ENCODE measurements at regions not wholly inside any gene's neighbourhood (a gene's known extent, or its start where the extent isn't known, plus 50 kb on each side); places are given as distances from the start of the nearest gene placed in this dataset.

DNA sequence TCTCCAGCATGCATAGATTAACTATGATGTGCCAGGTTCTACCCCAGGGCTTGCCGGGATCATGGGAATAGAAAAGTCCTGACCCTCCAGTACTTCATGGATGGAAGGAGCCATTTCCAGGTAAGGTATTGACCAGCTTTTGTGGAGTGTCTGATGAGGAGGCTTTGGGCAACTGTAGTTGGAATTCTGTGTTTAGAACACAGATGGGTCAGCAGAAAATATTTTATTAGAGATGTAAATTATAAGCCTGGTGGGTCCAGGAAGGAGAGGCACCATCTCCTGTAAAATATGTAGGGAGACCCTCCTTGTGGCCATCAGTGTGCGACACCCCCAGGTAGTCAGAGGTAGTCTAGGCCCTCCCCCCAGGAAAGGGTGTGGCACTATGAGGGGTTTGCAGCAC, 156.2 kb downstream of the IRX1 start:
- TF ChIP-seq REST (IDR thresholded peaks at IDR 0.05; ENCODE audit: insufficient read depth in 1 of 2, low read depth in 2 of 2, low read length in 2 of 2) (no peak), POLR2AphosphoS5 (IDR thresholded peaks at IDR 0.05; ENCODE audit: low read depth, low read length) (no peak), SIN3A (IDR thresholded peaks at IDR 0.05; ENCODE audit: borderline replicate concordance, insufficient read depth, low read length) (no peak), FOXP2 (optimal IDR thresholded peaks at IDR 0.05; ENCODE audit: borderline replicate concordance, extremely low read depth, extremely low read length, insufficient read depth) (no peak)

Data from PFSK-1 (cell line).